ENCODE measurements at regions not wholly inside any gene's neighbourhood (a gene's known extent, or its start where the extent isn't known, plus 50 kb on each side); places are given as distances from the start of the nearest gene placed in this dataset.

- TF ChIP-seq NFIC (IDR thresholded peaks at IDR 0.05) (no peak), CREB1 (IDR thresholded peaks at IDR 0.05; ENCODE audit: low read depth) (no peak), TAF1 (IDR thresholded peaks at IDR 0.05; ENCODE audit: low read depth) (no peak)
These were observed 165.9 kb upstream of the ATF7IP start for GRCh38 chr12:14199455-14200198.

All from Ishikawa (cell line).